GM12878 (cell line): ENCODE measurements at regions not wholly inside any gene's neighbourhood (a gene's known extent, or its start where the extent isn't known, plus 50 kb on each side); places are given as distances from the start of the nearest gene placed in this dataset.

Experiments used
- ATAC-seq: fragments of 200-7000 bp; cut with Tn5 transposase; 3 replicates; pipeline ENCODE4 v1.9.1; 2020; ENCODE audit warnings: mild to moderate bottlenecking, moderate library complexity
- BruUV-seq: library from RNA; stranded (reverse); fragments of 400-500 nt; replicated peaks from 2 replicates; lab custom pipeline; 2021; lab: Mats Ljungman, UMichigan
- CTCF ChIA-PET: fragments of 300-600 bp; sonication (Branson Sonifier 250); formaldehyde crosslinking; extraction: SDS; loops from one replicate; lab custom pipeline; 2021; ENCODE audit warnings: inconsistent platforms; lab: Yijun Ruan, JAX
- POLR2A ChIA-PET: fragments of 350-600 bp; formaldehyde crosslinking; extraction: SDS; loops from one replicate; lab custom pipeline; 2021; ENCODE audit warnings: inconsistent platforms; lab: Charles Lee
- RAD21 ChIA-PET: fragments of 300-600 bp; sonication (Branson Sonifier 250); formaldehyde crosslinking; loops from one replicate; lab custom pipeline; 2023; ENCODE audit warnings: antibody characterized with exemption; ENCODE audit not compliant: unreplicated experiment; lab: Charles Lee
- SMC1A ChIA-PET: fragments of 300-600 bp; sonication (Branson Sonifier 250); formaldehyde crosslinking; loops from one replicate; lab custom pipeline; 2023; ENCODE audit not compliant: unreplicated experiment, uncharacterized antibody; lab: Charles Lee
- DNase-seq: peaks from one replicate; pipeline ENCODE4 v3.0.0-alpha.2; 2011; ENCODE audit warnings: low read depth, low spot score
- FAIRE-seq: peaks from 3 replicates; lab custom pipeline; 2011; peaks lifted over from hg19 to GRCh38; lab: Jason Lieb, UNC
- H2AFZ ChIP-seq: 2 replicates; pipeline ENCODE4 v1.6.0; 2011; ENCODE audit warnings: low read depth, low read length, control low read depth; ENCODE audit not compliant: control insufficient read depth
- H3K27ac ChIP-seq: 2 replicates; pipeline ENCODE4 v1.5.1; 2011; ENCODE audit warnings: control low read depth; ENCODE audit not compliant: control insufficient read depth, insufficient read depth
- H3K27me3 ChIP-seq, 2 experiments: replicated peaks in 1 of 2; 2 replicates each; pipeline versions ENCODE4 v1.6.0 to v1.6.1; 2011; ENCODE audit warnings: low read length in 1 of 2; ENCODE audit not compliant: control insufficient read depth in 2 of 2, insufficient read depth in 2 of 2
- H3K36me3 ChIP-seq, 2 experiments: 2 replicates each; pipeline ENCODE4 v1.5.1; 2011; ENCODE audit warnings: low read length in 1 of 2; ENCODE audit not compliant: control insufficient read depth in 2 of 2, insufficient read depth in 2 of 2
- H3K4me1 ChIP-seq: 2 replicates; pipeline ENCODE4 v1.6.1; 2011; ENCODE audit warnings: mild to moderate bottlenecking, low read length, moderate library complexity, mixed read lengths; ENCODE audit not compliant: control insufficient read depth, insufficient read depth
- H3K4me2 ChIP-seq: 2 replicates; pipeline ENCODE4 v1.6.0; 2011; ENCODE audit warnings: control low read depth; ENCODE audit not compliant: control insufficient read depth, insufficient read depth
- H3K4me3 ChIP-seq: fragments of 200-600 bp; sonication (generic); 2 replicates; pipeline ENCODE4 v1.5.1; 2016
- H3K79me2 ChIP-seq: 2 replicates; pipeline ENCODE4 v1.6.0; 2011; ENCODE audit warnings: low read length; ENCODE audit not compliant: control insufficient read depth, insufficient read depth
- H3K9ac ChIP-seq: 2 replicates; pipeline ENCODE4 v1.8.0; 2011; ENCODE audit warnings: low read length, control low read depth, mixed read lengths; ENCODE audit not compliant: control insufficient read depth, insufficient read depth
- H3K9me3 ChIP-seq: replicated peaks from 3 replicates; pipeline ENCODE4 v1.5.1; 2011; ENCODE audit warnings: mild to moderate bottlenecking, low read length; ENCODE audit not compliant: control insufficient read depth, insufficient read depth
- H4K20me1 ChIP-seq: 2 replicates; pipeline ENCODE4 v1.6.0; 2011; ENCODE audit not compliant: control insufficient read depth, insufficient read depth
- DPF2 ChIP-seq: fragments of 450-650 bp; IDR thresholded peaks from 2 replicates; pipeline ENCODE4 v1.6.1; 2017; ENCODE audit warnings: mild to moderate bottlenecking
- EP300 ChIP-seq, 2 experiments: fragments of 150-350 bp in 1 of 2; IDR thresholded peaks; 2 replicates each; pipeline ENCODE4 v1.6.1; 2011 to 2012; ENCODE audit warnings: low read depth in 2 of 2, low read length in 2 of 2, borderline replicate concordance in 1 of 2, improper control_type of control experiment in 1 of 2, inconsistent platforms in 1 of 2; ENCODE audit not compliant: control insufficient read depth in 1 of 2
- ETV6 ChIP-seq, 2 experiments: fragments of 450-650 bp in 1 of 2; IDR thresholded peaks in 1 of 2; conservative IDR thresholded peaks in 1 of 2; 2 replicates each; pipeline ENCODE4 v1.6.1; 2014; ENCODE audit warnings: antibody characterized with exemption in 1 of 2, borderline replicate concordance in 1 of 2, low read depth in 1 of 2, mild to moderate bottlenecking in 1 of 2, moderate library complexity in 1 of 2
- IRF4 ChIP-seq: IDR thresholded peaks from 2 replicates; pipeline ENCODE4 v1.6.1; 2011; ENCODE audit warnings: low read depth, low read length
- MYB ChIP-seq: fragments of 150-350 bp; IDR thresholded peaks from 2 replicates; pipeline ENCODE4 v1.6.1; 2014; ENCODE audit warnings: mild to moderate bottlenecking, low read depth, low read length, borderline replicate concordance
- NBN ChIP-seq: fragments of 450-650 bp; IDR thresholded peaks from 2 replicates; pipeline ENCODE4 v1.6.1; 2016
- NR2F1 ChIP-seq: fragments of 450-650 bp; conservative IDR thresholded peaks from 2 replicates; pipeline ENCODE4 v1.6.1; 2017; ENCODE audit warnings: mild to moderate bottlenecking
- SMC3 ChIP-seq: IDR thresholded peaks from 2 replicates; pipeline ENCODE4 v1.6.1; 2011; ENCODE audit warnings: low read length, improper control_type of control experiment, borderline replicate concordance
- SRF ChIP-seq, 2 experiments: IDR thresholded peaks; 2 replicates each; pipeline ENCODE4 v1.6.1; 2011; ENCODE audit warnings: low read depth in 2 of 2, low read length in 2 of 2, mild to moderate bottlenecking in 1 of 2, moderate library complexity in 1 of 2
- TBL1XR1 ChIP-seq: IDR thresholded peaks from 2 replicates; pipeline ENCODE4 v1.6.1; 2012; ENCODE audit warnings: low read depth, low read length, improper control_type of control experiment
- ZBTB33 ChIP-seq: fragments of 450-650 bp; IDR thresholded peaks from 2 replicates; pipeline ENCODE4 v1.6.1; 2017; ENCODE audit warnings: mild to moderate bottlenecking
- WGBS: methylation state at CpG from one replicate; pipeline ENCODE4 v1.1.6; 2016; ENCODE audit warnings: low lambda C conversion rate; ENCODE audit not compliant: insufficient replicate concordance, insufficient coverage; ENCODE audit errors: missing lambda C conversion rate; 5-methylcytosine and 5-hydroxymethylcytosine counted together
- in situ Hi-C: fragments of 300-500 bp; cut with MboI; formaldehyde crosslinking; loops from 9 replicates; pipeline ENCODE4 v1.14.3; 2018; ENCODE audit warnings: mixed read lengths
- intact Hi-C: fragments of 100-400 bp; cut with micrococcal nuclease; formaldehyde crosslinking; loops from one replicate; pipeline ENCODE4 v1.14.2; 2022; ENCODE audit not compliant: unreplicated experiment
- TF ChIP-seq, protein P1 (sequence below): fragments of 450-650 bp; conservative IDR thresholded peaks from 2 replicates; pipeline ENCODE4 v1.6.1; 2017; ENCODE audit warnings: mild to moderate bottlenecking, moderate library complexity
- TF ChIP-seq, protein P2 (sequence below): fragments of 450-650 bp; IDR thresholded peaks from 2 replicates; pipeline ENCODE4 v1.6.1; 2016; ENCODE audit warnings: mild to moderate bottlenecking

- DNase-seq (no peak), ATAC-seq (no peak), FAIRE-seq (no peak)
- WGBS, result 22% methylated on average over 15 of the region's 15 CpGs
- Histone ChIP-seq H3K9me3 (no peaks in the 10 kb centered on the region), H3K79me2 (no peaks in the 10 kb centered on the region), H3K4me2 (no peak overlapping the region), H3K4me3 (no peak overlapping the region), H3K27ac (no peak overlapping the region), H3K4me1 (no peaks in the 10 kb centered on the region), H3K27me3 (peaks cover 2% of the 10 kb centered on the region in 2 experiments; a peak in 3 of 4 replicates), H3K36me3 (no peaks in the 10 kb centered on the region), H4K20me1 (no peaks in the 10 kb centered on the region), H2AFZ (no peak overlapping the region), H3K9ac (no peak overlapping the region)
- ChIA-PET POLR2A (no interaction called here), CTCF (no interaction called here), SMC1A (no interaction called here), RAD21 (no interaction called here)
- no TSS peak for BruUV-seq
- TF ChIP-seq, protein P1, sequence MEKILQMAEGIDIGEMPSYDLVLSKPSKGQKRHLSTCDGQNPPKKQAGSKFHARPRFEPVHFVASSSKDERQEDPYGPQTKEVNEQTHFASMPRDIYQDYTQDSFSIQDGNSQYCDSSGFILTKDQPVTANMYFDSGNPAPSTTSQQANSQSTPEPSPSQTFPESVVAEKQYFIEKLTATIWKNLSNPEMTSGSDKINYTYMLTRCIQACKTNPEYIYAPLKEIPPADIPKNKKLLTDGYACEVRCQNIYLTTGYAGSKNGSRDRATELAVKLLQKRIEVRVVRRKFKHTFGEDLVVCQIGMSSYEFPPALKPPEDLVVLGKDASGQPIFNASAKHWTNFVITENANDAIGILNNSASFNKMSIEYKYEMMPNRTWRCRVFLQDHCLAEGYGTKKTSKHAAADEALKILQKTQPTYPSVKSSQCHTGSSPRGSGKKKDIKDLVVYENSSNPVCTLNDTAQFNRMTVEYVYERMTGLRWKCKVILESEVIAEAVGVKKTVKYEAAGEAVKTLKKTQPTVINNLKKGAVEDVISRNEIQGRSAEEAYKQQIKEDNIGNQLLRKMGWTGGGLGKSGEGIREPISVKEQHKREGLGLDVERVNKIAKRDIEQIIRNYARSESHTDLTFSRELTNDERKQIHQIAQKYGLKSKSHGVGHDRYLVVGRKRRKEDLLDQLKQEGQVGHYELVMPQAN, result no peak
- TF ChIP-seq IRF4 (no peak), ZBTB33 (no peak), MYB (no peak), DPF2 (no peak), NR2F1 (no peak), NBN (no peak), SRF (IDR thresholded peaks at IDR 0.05; ENCODE audit: low read depth in 2 of 2, low read length in 2 of 2) (no peak), TBL1XR1 (no peak), SMC3 (no peak), EP300 (IDR thresholded peaks at IDR 0.05; ENCODE audit: borderline replicate concordance in 1 of 2, control insufficient read depth in 1 of 2, low read depth in 2 of 2, low read length in 2 of 2) (no peak), ETV6 (conservative IDR thresholded peaks at IDR 0.05 in 1 of 2, IDR thresholded peaks at IDR 0.05 in 1 of 2; ENCODE audit: borderline replicate concordance in 1 of 2, low read depth in 1 of 2) (no peak)
- TF ChIP-seq, protein P2, sequence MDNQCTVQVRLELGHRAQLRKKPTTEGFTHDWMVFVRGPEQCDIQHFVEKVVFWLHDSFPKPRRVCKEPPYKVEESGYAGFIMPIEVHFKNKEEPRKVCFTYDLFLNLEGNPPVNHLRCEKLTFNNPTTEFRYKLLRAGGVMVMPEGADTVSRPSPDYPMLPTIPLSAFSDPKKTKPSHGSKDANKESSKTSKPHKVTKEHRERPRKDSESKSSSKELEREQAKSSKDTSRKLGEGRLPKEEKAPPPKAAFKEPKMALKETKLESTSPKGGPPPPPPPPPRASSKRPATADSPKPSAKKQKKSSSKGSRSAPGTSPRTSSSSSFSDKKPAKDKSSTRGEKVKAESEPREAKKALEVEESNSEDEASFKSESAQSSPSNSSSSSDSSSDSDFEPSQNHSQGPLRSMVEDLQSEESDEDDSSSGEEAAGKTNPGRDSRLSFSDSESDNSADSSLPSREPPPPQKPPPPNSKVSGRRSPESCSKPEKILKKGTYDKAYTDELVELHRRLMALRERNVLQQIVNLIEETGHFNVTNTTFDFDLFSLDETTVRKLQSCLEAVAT, result no peak
- intact Hi-C loops (no loop called here), in situ Hi-C loops (no loop called here)
Observed at GRCh38 chr3:127068111-127068810, 85.3 kb downstream of the PLXNA1 start.
